Right lobe of liver (tissue), 6 donors: ENCODE measurements at regions not wholly inside any gene's neighbourhood (a gene's known extent, or its start where the extent isn't known, plus 50 kb on each side); places are given as distances from the start of the nearest gene placed in this dataset.

Experiments
- ATAC-seq, 4 donors: fragments of 200-7000 bp; cut with Tn5 transposase; one replicate each; pipeline ENCODE4 v1.9.1; 2020; ENCODE audit warnings: mild to moderate bottlenecking in 4 of 4, moderate library complexity in 4 of 4
- DNase-seq, 3 donors: peaks; one replicate each; pipeline ENCODE4 v3.0.0-alpha.2; 2020
- H3K27ac ChIP-seq, 3 donors: fragments of 200-600 bp; one replicate each; pipeline ENCODE4 v1.8.0; 2022
- H3K27me3 ChIP-seq, 2 donors: fragments of 200-600 bp; one replicate each; pipeline ENCODE4 v1.8.0; 2022
- H3K36me3 ChIP-seq, 4 donors: fragments of 200-600 bp; sonication (generic) in 1 of 4; one replicate each; pipeline versions ENCODE4 v1.5.1 to v1.8.0; 2017 to 2022; ENCODE audit warnings: control low read depth in 1 of 4
- H3K4me1 ChIP-seq, 4 donors: fragments of 200-600 bp; sonication (generic) in 1 of 4; one replicate each; pipeline versions ENCODE4 v1.5.1 to v1.8.0; 2017 to 2022; ENCODE audit warnings: control low read depth in 1 of 4
- H3K4me3 ChIP-seq, 3 donors: fragments of 200-600 bp; one replicate each; pipeline ENCODE4 v1.8.0; 2022
- H3K9me3 ChIP-seq, 4 donors: fragments of 200-600 bp; sonication (generic) in 1 of 4; one replicate each; pipeline versions ENCODE4 v1.5.1 to v1.8.0; 2017 to 2022; ENCODE audit warnings: control low read depth in 1 of 4
- CTCF ChIP-seq, 4 donors: fragments of 200-600 bp in 3 of 4; fragments of 450-650 bp in 1 of 4; IDR thresholded peaks; one replicate each; pipeline versions ENCODE4 v1.5.1 to v1.8.0; 2016 to 2022; ENCODE audit warnings: antibody characterized with exemption in 4 of 4, mild to moderate bottlenecking in 2 of 4
- POLR2A ChIP-seq: fragments of 450-650 bp; IDR thresholded peaks from one replicate; pipeline ENCODE4 v1.6.1; 2017; ENCODE audit warnings: antibody characterized with exemption, mild to moderate bottlenecking
- WGBS: methylation state at CpG from one replicate; pipeline ENCODE4 v1.1.6; 2018; ENCODE audit warnings: low coverage, low lambda C conversion rate; ENCODE audit not compliant: insufficient coverage; ENCODE audit errors: missing lambda C conversion rate; 5-methylcytosine and 5-hydroxymethylcytosine counted together
- intact Hi-C, 2 donors: fragments of 100-400 bp; cut with DNase I; formaldehyde crosslinking; loops; one replicate each; pipeline versions ENCODE4 v1.11.2 to v1.14.1; 2022
- donor health status: DM: no; HTN: yes; CAD: no.
- donor health status: DM: no; HTN: no; CAD: no.
- donor health status: DM: no; HTN: no; CAD: no.
- donor health status: DM: no; HTN: yes; CAD: no.
- donor health status: DM: no; HTN: yes; CAD: no.

DNA sequence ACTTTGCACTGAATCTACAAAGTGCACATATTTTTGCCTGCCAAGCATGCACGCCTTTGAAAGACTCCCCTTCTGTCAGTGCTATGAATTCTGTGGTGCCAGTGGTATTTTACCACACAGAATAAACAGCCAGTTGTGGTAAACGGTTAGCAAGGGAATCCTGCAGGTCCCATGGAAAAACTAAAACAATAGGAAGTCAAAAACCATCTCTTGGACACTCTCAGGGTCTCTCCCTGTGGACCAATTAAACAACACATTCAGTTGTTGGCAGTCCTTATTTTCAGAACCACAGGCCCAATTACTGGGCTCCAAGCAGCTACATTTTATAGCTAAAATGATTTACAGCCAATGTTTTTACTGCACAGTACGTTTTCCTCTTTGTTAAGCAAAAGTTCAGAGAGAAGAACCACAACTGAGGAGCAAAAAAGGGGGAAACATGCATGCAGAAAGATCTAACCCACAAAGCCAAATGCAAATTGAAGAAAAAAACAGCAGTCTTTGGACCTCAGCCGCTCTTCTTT lies 116.9 kb downstream of the KCTD12 start:
- H3K36me3 ChIP-seq, result no peaks in the 10 kb centered on the region
- no peaks in the 10 kb centered on the region for H3K4me1 ChIP-seq
- H3K4me3 ChIP-seq, result no peak overlapping the region
- H3K9me3 ChIP-seq, result no peaks in the 10 kb centered on the region
- WGBS, result 32% methylated on average over 4 of the region's 4 CpGs
- no peak for ATAC-seq
- H3K27ac ChIP-seq, result no peak overlapping the region
- no peaks in the 10 kb centered on the region for H3K27me3 ChIP-seq
- TF ChIP-seq CTCF (IDR thresholded peaks at IDR 0.05), result no peak
- TF ChIP-seq POLR2A, result no peak
- intact Hi-C loops, result no loop called here
- no peak for DNase-seq

DNA sequence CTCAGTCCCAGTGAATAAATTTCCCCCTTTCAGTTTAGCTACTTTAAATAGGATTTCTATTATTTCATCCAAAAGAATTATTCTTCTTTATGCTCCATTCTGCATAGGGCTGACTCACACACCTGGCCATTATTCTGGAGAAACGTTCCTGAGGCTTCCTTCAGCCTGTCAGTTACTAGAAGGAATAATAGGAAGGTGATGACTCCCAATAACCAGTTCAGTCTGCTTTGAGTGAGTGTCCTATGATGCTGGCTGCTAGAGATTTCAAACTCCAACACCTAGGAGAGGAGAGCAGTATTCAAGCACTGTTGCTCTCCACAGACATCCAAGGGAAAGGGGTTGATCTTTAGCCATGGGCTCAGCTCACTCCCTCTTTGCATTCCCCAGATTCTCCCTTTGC lies 117.8 kb downstream of the KCTD12 start:
- H3K27ac ChIP-seq, result no peak overlapping the region
- no peaks in the 10 kb centered on the region for H3K4me1 ChIP-seq
- H3K9me3 ChIP-seq, result no peaks in the 10 kb centered on the region
- no peak for DNase-seq
- no peaks in the 10 kb centered on the region for H3K36me3 ChIP-seq
- no peaks in the 10 kb centered on the region for H3K27me3 ChIP-seq
- TF ChIP-seq POLR2A (no peak), CTCF (IDR thresholded peaks at IDR 0.05) (no peak)
- intact Hi-C loops, result no loop called here
- no peak for ATAC-seq
- 33% methylated on average over 1 of the region's 1 CpG for WGBS
- H3K4me3 ChIP-seq, result no peak overlapping the region

DNA sequence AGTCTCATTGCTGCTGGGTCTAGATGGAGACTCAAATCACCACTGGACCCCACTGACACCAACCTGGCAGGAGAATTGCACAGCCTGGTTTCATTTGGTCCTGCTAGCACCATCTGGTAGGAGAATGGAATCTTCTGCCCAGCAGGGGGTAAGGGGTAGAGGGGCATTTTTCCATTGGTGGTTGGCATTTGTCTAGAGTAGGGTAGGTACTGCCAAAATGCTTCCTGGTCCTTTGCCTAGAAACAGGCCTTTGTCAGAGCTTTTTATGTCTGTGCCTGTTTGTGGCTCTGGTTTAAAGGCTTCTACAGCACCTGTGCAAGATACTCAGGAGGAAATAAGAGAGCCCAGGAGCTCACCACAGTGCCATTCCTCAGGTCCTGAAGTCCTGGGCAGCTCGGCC lies 121.3 kb downstream of the KCTD12 start:
- H3K36me3 ChIP-seq, result no peaks in the 10 kb centered on the region
- intact Hi-C loops, result no loop called here
- H3K9me3 ChIP-seq, result no peaks in the 10 kb centered on the region
- H3K4me1 ChIP-seq, result no peaks in the 10 kb centered on the region
- no peak overlapping the region for H3K4me3 ChIP-seq
- no peak for TF ChIP-seq CTCF (IDR thresholded peaks at IDR 0.05)
- H3K27ac ChIP-seq, result no peak overlapping the region
- no peaks in the 10 kb centered on the region for H3K27me3 ChIP-seq
- ATAC-seq (peak in 1 of 4 donors; percentile 14), DNase-seq (no peak)
- 75% methylated on average over 1 of the region's 1 CpG for WGBS

GRCh38 chr13:76764429-76764828 lies 121.8 kb downstream of the KCTD12 start:
- H3K27ac ChIP-seq, result no peak overlapping the region
- H3K4me3 ChIP-seq, result no peak overlapping the region
- H3K27me3 ChIP-seq, result no peaks in the 10 kb centered on the region
- ATAC-seq (peak; percentile 72 to 93 (median 88)), DNase-seq (peak; percentile 33 to 53 (median 50))
- intact Hi-C loops, result no loop called here
- no peaks in the 10 kb centered on the region for H3K36me3 ChIP-seq
- H3K9me3 ChIP-seq, result no peaks in the 10 kb centered on the region
- H3K4me1 ChIP-seq, result no peaks in the 10 kb centered on the region
- no CpG with 5 or more reads among the region's 1 CpG for WGBS
- TF ChIP-seq POLR2A (no peak), CTCF (IDR thresholded peaks at IDR 0.05) (no peak)

GRCh38 chr13:76762721-76763120 lies 123.5 kb downstream of the KCTD12 start:
- no peak overlapping the region for H3K27ac ChIP-seq
- intact Hi-C loops, result no loop called here
- 56% methylated on average over 2 of the region's 2 CpGs for WGBS
- H3K27me3 ChIP-seq, result no peaks in the 10 kb centered on the region
- ATAC-seq (no peak), DNase-seq (no peak)
- H3K4me3 ChIP-seq, result no peak overlapping the region
- no peaks in the 10 kb centered on the region for H3K4me1 ChIP-seq
- H3K9me3 ChIP-seq, result no peaks in the 10 kb centered on the region
- TF ChIP-seq CTCF (IDR thresholded peaks at IDR 0.05) (no peak), POLR2A (no peak)
- H3K36me3 ChIP-seq, result no peaks in the 10 kb centered on the region
